Right atrium auricular region (tissue), 2 donors: ENCODE measurements at regions not wholly inside any gene's neighbourhood (a gene's known extent, or its start where the extent isn't known, plus 50 kb on each side); places are given as distances from the start of the nearest gene placed in this dataset.

Experiments used
- DNase-seq: peaks from one replicate; pipeline ENCODE4 v3.0.0-alpha.2; 2019; ENCODE audit warnings: low spot score
- H3K27ac ChIP-seq, 2 donors: fragments of 200-600 bp; sonication (generic); 1 replicate in 1 of 2; 2 replicates in 1 of 2; pipeline ENCODE4 v1.5.1; 2016 to 2019
- H3K27me3 ChIP-seq, 2 donors: fragments of 200-600 bp; sonication (generic); one replicate each; pipeline versions ENCODE4 v1.5.1 to v1.6.0; 2017 to 2019
- H3K36me3 ChIP-seq: fragments of 200-600 bp; sonication (generic); one replicate; pipeline ENCODE4 v1.5.1; 2016
- H3K4me1 ChIP-seq, 2 donors: fragments of 200-600 bp; sonication (generic); one replicate each; pipeline versions ENCODE4 v1.5.1 to v1.6.0; 2017 to 2019
- H3K4me3 ChIP-seq, 2 donors: fragments of 200-600 bp; sonication (generic); 1 replicate in 1 of 2; 2 replicates in 1 of 2; pipeline ENCODE4 v1.5.1; 2017 to 2019; ENCODE audit warnings: mild to moderate bottlenecking in 1 of 2, moderate library complexity in 1 of 2
- H3K9me3 ChIP-seq, 2 donors: fragments of 200-600 bp; sonication (generic); one replicate each; pipeline ENCODE4 v1.5.1; 2019
- CTCF ChIP-seq, 2 donors: fragments of 200-600 bp; sonication (generic); IDR thresholded peaks; one replicate each; pipeline ENCODE4 v1.5.1; 2019; ENCODE audit warnings: antibody characterized with exemption in 2 of 2

GRCh38 chr17:6305613-6306360, 129.1 kb downstream of the AIPL1 start:
- no peak overlapping the region for H3K4me3 ChIP-seq
- no peak for TF ChIP-seq CTCF (IDR thresholded peaks at IDR 0.05)
- DNase-seq, result no peak
- H3K4me1 ChIP-seq, result no peaks in the 10 kb centered on the region
- no peaks in the 10 kb centered on the region for H3K36me3 ChIP-seq
- H3K9me3 ChIP-seq, result no peaks in the 10 kb centered on the region
- no peak overlapping the region for H3K27ac ChIP-seq
- no peaks in the 10 kb centered on the region for H3K27me3 ChIP-seq

DNA sequence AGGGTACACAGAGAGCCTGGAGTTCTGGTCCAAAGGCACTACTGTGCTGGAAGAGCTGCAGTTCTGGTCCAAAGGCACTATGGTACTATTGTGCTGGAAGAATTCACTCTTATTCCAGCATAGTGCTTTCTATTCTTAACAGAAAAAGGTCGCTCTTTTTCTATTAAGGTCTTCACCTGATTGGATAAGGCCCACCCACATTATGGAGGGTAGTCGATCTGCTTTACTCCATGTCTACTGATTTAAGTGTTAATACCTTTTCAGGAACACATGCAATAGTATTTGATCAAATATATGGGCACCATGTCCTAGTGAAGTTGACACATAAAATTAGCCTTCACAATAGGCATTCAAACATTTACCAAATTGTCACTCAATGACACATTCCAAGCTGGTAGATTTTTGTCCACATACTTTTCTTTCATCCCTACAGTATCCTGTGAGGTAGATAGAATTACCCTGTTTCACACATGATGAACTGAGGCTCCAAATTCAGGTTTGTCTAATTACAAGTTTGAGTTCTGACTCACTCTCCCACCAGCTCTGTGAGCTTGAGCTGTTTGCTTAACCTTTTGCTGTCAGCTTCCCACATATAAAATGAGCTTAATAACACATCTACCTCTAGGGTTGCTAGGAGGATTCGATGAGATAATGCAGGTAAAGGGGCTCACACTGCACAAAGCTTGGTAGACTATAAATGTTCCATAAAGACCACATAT, 129.9 kb downstream of the AIPL1 start:
- no peak for TF ChIP-seq CTCF (IDR thresholded peaks at IDR 0.05)
- H3K27ac ChIP-seq, result no peak overlapping the region
- DNase-seq, result no peak
- no peaks in the 10 kb centered on the region for H3K27me3 ChIP-seq
- H3K9me3 ChIP-seq, result no peaks in the 10 kb centered on the region
- no peak overlapping the region for H3K4me3 ChIP-seq
- H3K36me3 ChIP-seq, result no peaks in the 10 kb centered on the region
- no peaks in the 10 kb centered on the region for H3K4me1 ChIP-seq

GRCh38 chr17:6303664-6304063, 131.3 kb downstream of the AIPL1 start:
- no peaks in the 10 kb centered on the region for H3K36me3 ChIP-seq
- H3K27me3 ChIP-seq, result no peaks in the 10 kb centered on the region
- DNase-seq, result no peak
- no peak overlapping the region for H3K27ac ChIP-seq
- no peak for TF ChIP-seq CTCF (IDR thresholded peaks at IDR 0.05)
- no peaks in the 10 kb centered on the region for H3K4me1 ChIP-seq
- no peaks in the 10 kb centered on the region for H3K9me3 ChIP-seq
- H3K4me3 ChIP-seq, result no peak overlapping the region

DNA sequence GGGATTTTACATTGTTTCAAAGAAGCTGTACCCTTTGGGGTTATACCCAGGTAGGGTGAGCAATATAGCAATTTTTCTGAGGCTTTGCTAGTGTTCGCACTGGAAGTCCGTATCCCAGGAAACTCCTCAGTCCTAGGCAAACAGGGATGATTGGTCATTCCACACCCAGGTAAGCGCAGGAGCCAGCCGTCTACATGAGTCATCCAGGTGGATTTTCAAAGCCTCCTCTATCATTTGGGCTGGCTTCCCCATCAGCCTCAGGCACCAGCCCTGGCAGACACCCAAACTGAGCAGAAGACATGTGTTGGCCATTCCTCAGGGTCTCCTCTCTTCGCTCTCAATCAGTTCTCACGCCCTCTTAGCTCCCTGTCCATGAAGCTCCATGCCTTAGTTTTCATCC, 135.6 kb downstream of the AIPL1 start:
- no peak for DNase-seq
- H3K4me3 ChIP-seq, result no peak overlapping the region
- no peaks in the 10 kb centered on the region for H3K36me3 ChIP-seq
- no peak overlapping the region for H3K27ac ChIP-seq
- no peaks in the 10 kb centered on the region for H3K4me1 ChIP-seq
- no peaks in the 10 kb centered on the region for H3K27me3 ChIP-seq
- H3K9me3 ChIP-seq, result no peaks in the 10 kb centered on the region
- TF ChIP-seq CTCF (IDR thresholded peaks at IDR 0.05), result no peak

- TF ChIP-seq CTCF (IDR thresholded peaks at IDR 0.05), result no peak
- no peaks in the 10 kb centered on the region for H3K4me1 ChIP-seq
- no peak for DNase-seq
- H3K27me3 ChIP-seq, result no peaks in the 10 kb centered on the region
- no peak overlapping the region for H3K27ac ChIP-seq
- H3K4me3 ChIP-seq, result no peak overlapping the region
- H3K36me3 ChIP-seq, result no peaks in the 10 kb centered on the region
- H3K9me3 ChIP-seq, result no peaks in the 10 kb centered on the region
These were observed 137.0 kb downstream of the AIPL1 start for GRCh38 chr17:6297960-6298359.
